AG10803 (cell line): ENCODE measurements at regions not wholly inside any gene's neighbourhood (a gene's known extent, or its start where the extent isn't known, plus 50 kb on each side); places are given as distances from the start of the nearest gene placed in this dataset.
A peak's percentile ranks its signal among the peaks of the same experiment; 100 is the strongest.

Experiments used
- DNase-seq: peaks from one replicate; pipeline ENCODE4 v3.0.0; 2010; ENCODE audit warnings: low read depth
- H3K4me3 ChIP-seq: 2 replicates; pipeline ENCODE4 v1.5.1; 2011; ENCODE audit warnings: mild to moderate bottlenecking, low read length, control low read depth
- CTCF ChIP-seq: conservative IDR thresholded peaks from 2 replicates; pipeline ENCODE4 v1.5.1; 2011; ENCODE audit warnings: mild to moderate bottlenecking, low read length, control low read depth, inconsistent platforms

- DNase-seq: peak; percentile 4
- TF ChIP-seq CTCF: no peak
- H3K4me3 ChIP-seq: no peak overlapping the region
Measured at GRCh38 chr3:18066899-18067582, 324.6 kb upstream of the TBC1D5 start.

GRCh38 chr3:18064586-18064985, 322.2 kb upstream of the TBC1D5 start:
- no peak for TF ChIP-seq CTCF
- DNase-seq: no peak
- no peak overlapping the region for H3K4me3 ChIP-seq

GRCh38 chr3:18062657-18063025, 320.2 kb upstream of the TBC1D5 start:
- no peak for TF ChIP-seq CTCF
- no peak overlapping the region for H3K4me3 ChIP-seq
- peak; percentile 51 for DNase-seq

- H3K4me3 ChIP-seq: no peak overlapping the region
- DNase-seq: peak; percentile 54
- TF ChIP-seq CTCF: no peak
Measured at GRCh38 chr3:18061737-18062656, 319.6 kb upstream of the TBC1D5 start.

GRCh38 chr3:18058666-18059065, 316.2 kb upstream of the TBC1D5 start:
- H3K4me3 ChIP-seq: no peak overlapping the region
- TF ChIP-seq CTCF: no peak
- no peak for DNase-seq

GRCh38 chr3:18057471-18058091, 315.1 kb upstream of the TBC1D5 start:
- no peak for TF ChIP-seq CTCF
- H3K4me3 ChIP-seq: no peak overlapping the region
- no peak for DNase-seq
